ENCODE measurements at regions not wholly inside any gene's neighbourhood (a gene's known extent, or its start where the extent isn't known, plus 50 kb on each side); places are given as distances from the start of the nearest gene placed in this dataset.

DNA sequence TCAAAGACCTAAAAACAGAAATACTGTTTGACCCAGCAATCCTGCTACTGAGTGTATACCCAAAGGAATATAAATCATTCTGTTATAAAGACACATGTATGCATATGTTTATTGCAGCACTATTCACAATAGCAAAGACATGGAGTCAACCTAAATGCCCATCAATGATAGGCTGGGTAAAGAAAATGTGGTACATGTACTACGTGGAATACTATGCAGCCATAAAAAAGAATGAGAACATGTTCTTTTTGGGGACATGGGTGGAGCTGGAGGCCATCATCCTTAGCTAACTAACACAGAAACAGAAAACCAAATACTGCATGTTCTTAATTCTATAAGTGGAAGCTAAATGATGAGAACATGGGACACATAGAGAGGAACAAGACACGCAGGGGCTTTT is 155.2 kb upstream of the KCNJ16 start:
- no peak for TF ChIP-seq POLR2AphosphoS5 (IDR thresholded peaks at IDR 0.05)
- no peak for TF ChIP-seq POLR2A (IDR thresholded peaks at IDR 0.05)
